ENCODE measurements at regions not wholly inside any gene's neighbourhood (a gene's known extent, or its start where the extent isn't known, plus 50 kb on each side); places are given as distances from the start of the nearest gene placed in this dataset.

DNA sequence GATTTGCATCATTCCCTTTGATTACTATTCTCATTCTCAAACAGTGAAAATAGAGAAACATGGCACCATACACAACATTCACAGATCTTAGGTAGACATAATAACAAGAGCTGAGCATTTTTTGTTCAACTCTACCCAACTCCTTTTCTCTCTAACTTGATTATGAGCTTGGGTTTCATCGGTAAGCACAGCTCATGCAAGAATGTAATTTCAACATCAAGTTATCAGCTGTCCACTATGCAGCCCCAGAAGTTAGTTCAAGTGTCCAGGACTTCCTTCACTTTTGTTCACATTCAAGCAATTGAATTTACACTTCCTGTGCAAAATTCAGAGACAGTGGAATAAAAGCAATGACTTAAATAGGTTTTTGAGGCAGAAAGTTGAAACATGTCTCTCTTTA is 297.7 kb upstream of the SASH1 start:
- DNase-seq (ENCODE audit: low spot score) = no peak

DNA sequence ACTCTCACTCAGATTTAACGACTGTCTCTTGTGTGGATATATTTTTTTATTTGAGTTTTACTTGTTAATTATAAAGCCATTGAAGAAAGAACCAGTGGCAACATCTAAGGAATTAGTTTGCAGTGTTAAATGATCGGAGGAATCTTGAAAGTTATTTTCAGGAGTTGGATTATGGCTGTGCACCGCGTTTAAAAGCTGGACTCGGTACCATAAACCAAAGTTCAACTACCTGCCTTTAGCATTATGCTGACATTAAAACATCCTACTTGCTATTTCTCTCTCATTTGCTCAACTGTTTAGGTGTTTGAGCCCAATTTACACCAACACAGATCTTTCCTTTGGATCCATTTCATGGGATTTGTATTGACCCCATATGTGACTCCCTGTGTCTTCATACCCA is 289.4 kb upstream of the SASH1 start:
- no peak for DNase-seq (ENCODE audit: low spot score)

- no peak for DNase-seq (ENCODE audit: low spot score)
Observed at GRCh38 chr6:148053796-148054195, 288.8 kb upstream of the SASH1 start.

DNA sequence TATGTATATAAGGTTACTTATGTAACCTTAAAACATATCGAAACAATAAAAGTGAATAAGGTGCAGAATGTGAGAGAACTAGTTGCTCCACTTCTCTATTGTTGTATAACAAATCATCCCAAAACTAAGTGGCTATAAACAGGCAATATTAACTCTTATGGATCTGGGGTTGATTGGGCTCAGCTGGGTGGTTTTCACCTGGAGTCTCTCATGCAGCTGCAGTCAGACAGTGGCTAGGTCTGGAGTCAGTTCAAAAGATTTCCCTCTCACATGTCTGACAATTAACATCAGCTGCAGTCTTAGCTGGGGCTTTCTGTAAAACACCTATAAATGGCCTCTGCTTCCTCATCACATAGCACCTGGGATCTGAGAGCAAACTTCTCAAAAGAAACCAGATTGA is 288.4 kb upstream of the SASH1 start:
- no peak for DNase-seq (ENCODE audit: low spot score)

GRCh38 chr6:148055419-148055818 is 287.2 kb upstream of the SASH1 start:
- DNase-seq (ENCODE audit: low spot score) = no peak

- DNase-seq (ENCODE audit: low spot score) = no peak
Observed at GRCh38 chr6:148059869-148060268, 282.8 kb upstream of the SASH1 start.

DNA sequence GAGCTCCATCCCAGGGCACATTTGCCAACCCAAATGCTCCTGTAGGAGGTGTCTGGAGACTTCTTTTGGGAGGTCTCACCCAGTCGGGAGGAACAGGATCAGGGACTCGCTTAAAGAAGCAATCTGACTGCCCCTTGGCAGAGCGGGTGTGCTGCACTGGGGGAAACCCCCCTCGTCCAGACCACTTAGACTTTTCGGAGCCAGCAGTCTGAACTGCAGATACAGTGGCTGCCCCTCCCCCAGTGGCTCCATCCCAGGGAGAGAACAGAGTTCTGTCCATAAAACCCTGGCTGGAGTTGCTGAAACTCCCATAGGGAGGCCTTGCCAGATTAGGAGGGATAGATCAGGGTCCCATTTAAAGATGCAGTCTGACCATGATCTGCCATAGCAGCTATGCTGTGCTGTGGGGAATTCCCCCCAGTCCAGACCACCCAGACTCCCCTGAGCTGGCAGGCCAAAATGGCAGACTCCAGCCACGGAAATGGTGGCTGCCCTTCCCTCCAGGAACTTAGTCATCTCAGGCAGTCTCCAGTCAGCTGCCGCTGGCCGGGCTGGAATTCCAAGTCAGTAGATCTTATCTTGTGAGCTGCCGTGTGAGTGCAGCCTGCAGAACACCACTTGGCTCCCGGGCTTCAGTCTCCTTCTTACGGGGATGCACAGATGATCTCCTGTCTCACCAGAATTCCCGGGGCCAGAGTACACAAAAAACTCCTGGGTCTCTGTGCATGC is 278.1 kb upstream of the SASH1 start:
- peak; percentile 43 for DNase-seq (ENCODE audit: low spot score)

- DNase-seq (ENCODE audit: low spot score) = no peak
Observed at GRCh38 chr6:148068437-148069061, 274.1 kb upstream of the SASH1 start.

GRCh38 chr6:148069256-148069655 is 273.4 kb upstream of the SASH1 start:
- DNase-seq (ENCODE audit: low spot score) = no peak

DNA sequence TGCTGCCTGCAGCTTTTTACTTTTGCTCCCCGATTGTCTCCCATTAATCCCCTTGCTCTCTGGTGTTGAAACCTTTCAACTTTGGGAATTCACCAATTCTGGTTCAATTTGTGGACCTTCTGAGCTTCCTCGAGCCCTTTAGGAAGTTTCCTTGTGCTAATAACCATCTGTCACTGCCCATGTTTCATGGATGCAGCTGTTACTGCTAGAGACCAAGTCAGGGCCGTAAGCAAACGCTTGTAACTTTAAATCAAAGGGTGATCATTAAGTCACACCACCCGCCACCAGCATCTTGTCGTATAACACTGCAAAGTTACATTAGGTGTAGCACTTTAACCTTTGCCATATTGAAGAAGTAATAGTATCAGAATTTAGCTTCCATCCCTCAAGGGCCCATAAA is 268.3 kb upstream of the SASH1 start:
- DNase-seq (ENCODE audit: low spot score) = no peak

GRCh38 chr6:148074738-148075137 is 267.9 kb upstream of the SASH1 start:
- DNase-seq (ENCODE audit: low spot score) = no peak

- no peak for DNase-seq (ENCODE audit: low spot score)
Observed at GRCh38 chr6:148075352-148075751, 267.3 kb upstream of the SASH1 start.

GRCh38 chr6:148076051-148076450 is 266.6 kb upstream of the SASH1 start:
- no peak for DNase-seq (ENCODE audit: low spot score)

DNA sequence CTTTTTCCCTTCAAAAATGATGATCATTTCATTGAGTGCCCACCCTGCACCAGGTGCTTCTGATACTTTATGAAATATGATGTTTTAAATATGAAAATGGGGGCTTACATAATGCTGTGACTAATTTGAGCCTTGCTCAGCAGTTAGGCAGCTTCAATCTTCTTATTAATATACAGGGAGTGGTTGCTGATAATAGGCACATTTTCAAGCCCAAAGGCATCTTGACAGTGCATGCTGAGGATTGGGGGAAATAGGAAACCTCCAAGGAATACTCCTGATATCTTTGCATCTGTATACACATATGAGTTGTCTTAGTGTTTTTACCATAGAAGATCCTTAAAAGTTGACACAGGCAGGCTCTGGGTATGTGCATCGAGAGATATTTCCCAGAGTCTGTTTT is 262.3 kb upstream of the SASH1 start:
- no peak for DNase-seq (ENCODE audit: low spot score)

DNA sequence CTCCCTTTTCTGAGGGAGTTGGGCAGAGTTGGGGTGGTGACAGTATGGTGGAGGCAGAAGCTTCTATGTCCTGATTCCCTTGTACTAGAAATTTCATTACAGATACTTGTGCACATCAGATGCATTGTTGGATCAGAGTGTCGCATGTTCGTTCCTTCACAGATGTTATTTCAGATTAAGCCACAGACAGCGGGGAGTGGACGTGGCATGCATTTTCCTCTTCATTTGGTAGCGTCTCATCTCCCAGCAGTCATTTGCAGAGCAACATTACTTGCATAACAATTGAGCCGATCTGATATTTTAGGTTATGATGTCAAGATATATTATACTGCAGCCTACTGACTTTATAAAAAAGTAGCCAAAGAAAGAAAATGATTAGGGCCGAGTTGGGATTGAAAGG is 261.6 kb upstream of the SASH1 start:
- DNase-seq (ENCODE audit: low spot score) = no peak

DNA sequence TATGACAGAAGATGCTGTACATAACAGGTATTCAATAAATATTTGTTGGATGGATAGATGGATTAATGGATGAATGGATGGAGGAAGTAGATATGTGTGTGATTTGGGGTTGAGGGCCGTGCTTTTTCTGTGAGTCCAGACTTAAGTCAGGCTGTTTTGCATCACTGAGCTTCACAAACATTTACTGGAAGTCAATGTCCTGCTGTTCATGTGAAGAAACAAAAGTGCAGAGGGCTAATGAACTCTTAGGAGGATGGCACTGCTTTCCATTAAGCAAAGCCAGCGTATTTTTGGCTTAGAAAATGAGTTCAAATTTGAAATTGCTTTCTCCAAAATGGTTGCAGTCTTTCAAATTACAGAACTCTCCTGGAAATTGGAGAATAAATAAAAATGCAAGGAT is 260.6 kb upstream of the SASH1 start:
- no peak for DNase-seq (ENCODE audit: low spot score)

DNA sequence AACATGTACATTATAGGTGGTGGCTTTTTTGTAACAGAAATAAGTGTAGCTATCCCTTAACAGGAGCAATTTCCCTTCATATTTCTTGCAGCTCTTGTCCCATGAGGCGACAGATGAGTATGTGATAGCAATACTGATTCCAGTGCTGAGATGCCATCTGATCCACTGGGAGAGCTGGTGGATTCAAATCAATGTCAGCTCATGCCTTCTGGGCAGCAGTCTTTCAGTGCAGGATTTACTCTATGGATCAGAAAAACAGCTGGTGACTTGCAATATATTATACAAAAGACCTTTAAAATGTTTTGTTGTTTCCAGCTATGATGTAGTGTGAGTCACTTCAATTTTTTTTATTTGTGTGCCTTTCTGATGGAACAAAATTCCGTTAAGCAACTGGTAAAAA is 259.9 kb upstream of the SASH1 start:
- no peak for DNase-seq (ENCODE audit: low spot score)

GRCh38 chr6:148085631-148086331 is 256.9 kb upstream of the SASH1 start:
- no peak for DNase-seq (ENCODE audit: low spot score)

- DNase-seq (ENCODE audit: low spot score) = no peak
Observed at GRCh38 chr6:148086386-148086785, 256.3 kb upstream of the SASH1 start.

DNA sequence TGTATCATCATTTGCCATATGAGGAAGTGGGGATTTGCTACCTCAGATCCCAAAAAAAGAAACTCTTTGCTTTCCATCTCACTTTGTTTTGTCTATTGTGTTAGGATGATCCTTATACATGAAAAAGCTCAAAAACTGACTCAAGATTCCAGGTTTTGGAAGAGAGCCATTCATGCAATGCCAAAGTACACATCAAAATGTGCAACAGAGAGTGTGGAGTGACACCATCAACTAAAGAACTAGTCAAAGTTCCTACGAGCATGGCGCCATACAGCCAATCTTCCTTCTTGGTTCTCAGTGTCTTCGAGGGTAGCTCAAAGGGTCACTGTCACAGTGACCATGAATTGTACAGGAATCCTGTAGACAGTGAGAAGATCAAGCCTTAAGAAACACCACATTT is 255.8 kb upstream of the SASH1 start:
- DNase-seq (ENCODE audit: low spot score) = no peak

- DNase-seq (ENCODE audit: low spot score) = no peak
Observed at GRCh38 chr6:148087659-148088058, 255.0 kb upstream of the SASH1 start.

GRCh38 chr6:148090326-148090725 is 252.3 kb upstream of the SASH1 start:
- DNase-seq (ENCODE audit: low spot score) = no peak

DNA sequence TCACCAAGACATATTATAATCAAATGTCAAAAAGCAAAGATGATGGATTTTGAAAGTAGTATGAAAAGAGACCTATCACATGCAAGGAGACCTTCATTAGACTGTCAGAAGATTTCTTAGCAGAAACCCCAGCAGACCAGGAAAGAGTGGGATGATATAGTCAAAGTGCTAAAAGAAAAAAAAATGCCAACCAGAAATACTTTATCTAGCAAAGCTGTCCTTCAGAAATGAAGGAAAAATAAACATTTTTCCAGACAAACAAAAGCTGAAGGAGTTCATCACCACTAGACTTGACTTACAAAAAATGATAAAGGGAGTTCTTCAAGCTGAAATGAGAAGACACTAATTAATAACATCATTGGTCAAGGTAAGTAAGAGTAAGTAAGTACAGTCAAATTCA is 251.2 kb upstream of the SASH1 start:
- DNase-seq (ENCODE audit: low spot score) = no peak
